SK-N-SH (cell line): ENCODE measurements at regions not wholly inside any gene's neighbourhood (a gene's known extent, or its start where the extent isn't known, plus 50 kb on each side); places are given as distances from the start of the nearest gene placed in this dataset.

Source experiments
- CHD2 ChIP-seq: fragments of 150-350 bp; IDR thresholded peaks from 2 replicates; pipeline ENCODE4 v1.6.1; 2018; ENCODE audit warnings: low read length; ENCODE audit not compliant: partially characterized antibody
- POLR2AphosphoS5 ChIP-seq: IDR thresholded peaks from 2 replicates; pipeline ENCODE4 v1.6.1; 2012; ENCODE audit warnings: low read depth, low read length
- TEAD4 ChIP-seq: IDR thresholded peaks from 2 replicates; pipeline ENCODE4 v1.4.0; 2012; ENCODE audit warnings: mild to moderate bottlenecking, borderline replicate concordance; ENCODE audit not compliant: insufficient read depth

GRCh38 chr2:188203776-188204175, 87.9 kb upstream of the GULP1 start:
- no peak for TF ChIP-seq CHD2
- no peak for TF ChIP-seq TEAD4
- no peak for TF ChIP-seq POLR2AphosphoS5
